Body of pancreas (tissue), 4 donors: ENCODE measurements at regions not wholly inside any gene's neighbourhood (a gene's known extent, or its start where the extent isn't known, plus 50 kb on each side); places are given as distances from the start of the nearest gene placed in this dataset.

Experiments used
- CTCF ChIP-seq, 7 experiments: fragments of 450-650 bp in 4 of 7; fragments of 200-600 bp in 3 of 7; sonication (generic) in 3 of 7; IDR thresholded peaks; one replicate each; pipeline ENCODE4 v1.5.1; 2016 to 2019; ENCODE audit warnings: antibody characterized with exemption in 7 of 7
- POLR2A ChIP-seq, 3 donors: fragments of 450-650 bp; IDR thresholded peaks; one replicate each; pipeline ENCODE4 v1.6.1; 2016; ENCODE audit warnings: antibody characterized with exemption in 3 of 3, mild to moderate bottlenecking in 2 of 3

DNA sequence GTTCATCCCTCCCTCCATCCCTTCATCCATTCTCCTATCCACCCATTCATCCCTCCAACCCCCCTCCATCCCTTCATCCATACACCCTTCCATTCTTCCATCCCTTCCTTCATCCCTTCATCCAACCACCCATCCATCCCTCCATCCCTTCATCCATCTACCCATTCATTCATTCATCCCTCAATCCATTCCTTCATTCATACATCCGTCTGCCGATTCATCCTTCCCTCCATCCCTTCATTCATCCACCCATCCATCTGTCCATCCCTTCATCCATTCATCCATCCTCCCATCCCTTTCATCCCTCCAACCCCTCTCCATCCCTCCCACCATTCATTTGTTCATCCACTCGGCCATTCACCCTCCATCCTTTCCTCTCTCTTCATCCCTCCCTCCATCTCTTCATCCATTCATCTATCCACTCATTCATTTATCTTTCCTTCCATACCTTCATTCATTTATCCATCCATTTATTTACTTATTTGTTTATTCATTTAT is 95.7 kb downstream of the FOXL1 start:
- TF ChIP-seq CTCF (IDR thresholded peaks at IDR 0.05) (no peak), POLR2A (IDR thresholded peaks at IDR 0.05) (no peak)
